Body of pancreas (tissue), 4 donors: ENCODE measurements at regions not wholly inside any gene's neighbourhood (a gene's known extent, or its start where the extent isn't known, plus 50 kb on each side); places are given as distances from the start of the nearest gene placed in this dataset.

ENCODE experiments used
- ATAC-seq: fragments of 150-250 bp; one replicate; pipeline ENCODE4 v1.9.1; 2016
- DNase-seq, 4 donors: peaks; one replicate each; pipeline ENCODE4 v3.0.0-alpha.2; 2019
- H3K27ac ChIP-seq, 4 donors: fragments of 200-600 bp; sonication (generic); 1 replicate in 3 of 4; 2 replicates in 1 of 4; pipeline versions ENCODE4 v1.5.1 to v1.6.1; 2016 to 2019; ENCODE audit warnings: mild to moderate bottlenecking in 1 of 4, mixed read lengths in 1 of 4, moderate library complexity in 1 of 4
- H3K27me3 ChIP-seq, 2 donors: fragments of 200-600 bp; sonication (generic); one replicate each; pipeline ENCODE4 v1.6.0; 2016; ENCODE audit warnings: mild to moderate bottlenecking in 1 of 2
- H3K36me3 ChIP-seq, 2 donors: fragments of 200-600 bp; sonication (generic); replicated peaks in 1 of 2; 2 replicates each; pipeline ENCODE4 v1.5.1; 2016; ENCODE audit warnings: low read depth in 2 of 2; ENCODE audit not compliant: insufficient read depth in 1 of 2
- H3K4me1 ChIP-seq: fragments of 200-600 bp; sonication (generic); one replicate; pipeline ENCODE4 v1.6.0; 2016
- H3K4me3 ChIP-seq, 2 donors: fragments of 200-600 bp; sonication (generic); 1 replicate in 1 of 2; 2 replicates in 1 of 2; pipeline ENCODE4 v1.5.1; 2016 to 2019
- H3K9me3 ChIP-seq, 3 donors: fragments of 200-600 bp; sonication (generic); 1 replicate in 2 of 3; 2 replicates in 1 of 3; pipeline ENCODE4 v1.5.1; 2016
- POLR2A ChIP-seq, 3 donors: fragments of 450-650 bp; IDR thresholded peaks; one replicate each; pipeline ENCODE4 v1.6.1; 2016; ENCODE audit warnings: antibody characterized with exemption in 3 of 3, mild to moderate bottlenecking in 2 of 3
- WGBS, 2 donors: methylation state at CpG; one replicate each; pipeline ENCODE4 v1.1.5; 2017; 5-methylcytosine and 5-hydroxymethylcytosine counted together
- intact Hi-C: fragments of 100-400 bp; cut with DNase I; formaldehyde crosslinking; loops from one replicate; pipeline ENCODE4 v1.15.1; 2023
- TF ChIP-seq, protein P1 (sequence below), 7 experiments: fragments of 450-650 bp in 4 of 7; fragments of 200-600 bp in 3 of 7; sonication (generic) in 3 of 7; IDR thresholded peaks; one replicate each; pipeline ENCODE4 v1.5.1; 2016 to 2019; ENCODE audit warnings: antibody characterized with exemption in 7 of 7

DNA sequence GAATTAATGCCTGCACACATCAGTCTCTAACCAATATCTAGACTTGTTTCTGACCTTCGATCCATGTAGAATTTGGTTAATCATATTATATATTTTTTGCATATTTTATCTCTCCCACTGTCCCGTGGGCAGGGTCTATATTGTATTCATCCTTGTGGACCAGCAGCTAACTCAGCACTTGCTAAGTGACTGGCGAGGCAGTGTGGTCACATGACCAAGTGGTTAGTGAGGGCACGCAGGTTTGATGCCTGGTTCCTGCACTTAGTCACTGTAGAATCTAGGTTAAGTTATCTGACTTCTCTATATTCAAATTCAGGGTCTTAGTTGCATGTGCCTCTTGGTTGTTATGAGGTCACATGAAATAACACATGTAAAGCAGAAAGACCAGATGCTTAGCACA, 120.5 kb downstream of the UBE2U start:
- TF ChIP-seq, protein P1, sequence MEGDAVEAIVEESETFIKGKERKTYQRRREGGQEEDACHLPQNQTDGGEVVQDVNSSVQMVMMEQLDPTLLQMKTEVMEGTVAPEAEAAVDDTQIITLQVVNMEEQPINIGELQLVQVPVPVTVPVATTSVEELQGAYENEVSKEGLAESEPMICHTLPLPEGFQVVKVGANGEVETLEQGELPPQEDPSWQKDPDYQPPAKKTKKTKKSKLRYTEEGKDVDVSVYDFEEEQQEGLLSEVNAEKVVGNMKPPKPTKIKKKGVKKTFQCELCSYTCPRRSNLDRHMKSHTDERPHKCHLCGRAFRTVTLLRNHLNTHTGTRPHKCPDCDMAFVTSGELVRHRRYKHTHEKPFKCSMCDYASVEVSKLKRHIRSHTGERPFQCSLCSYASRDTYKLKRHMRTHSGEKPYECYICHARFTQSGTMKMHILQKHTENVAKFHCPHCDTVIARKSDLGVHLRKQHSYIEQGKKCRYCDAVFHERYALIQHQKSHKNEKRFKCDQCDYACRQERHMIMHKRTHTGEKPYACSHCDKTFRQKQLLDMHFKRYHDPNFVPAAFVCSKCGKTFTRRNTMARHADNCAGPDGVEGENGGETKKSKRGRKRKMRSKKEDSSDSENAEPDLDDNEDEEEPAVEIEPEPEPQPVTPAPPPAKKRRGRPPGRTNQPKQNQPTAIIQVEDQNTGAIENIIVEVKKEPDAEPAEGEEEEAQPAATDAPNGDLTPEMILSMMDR (IDR thresholded peaks at IDR 0.05), result no peak
- TF ChIP-seq POLR2A (IDR thresholded peaks at IDR 0.05), result no peak
- H3K4me3 ChIP-seq, result no peak overlapping the region
- DNase-seq, result no peak
- WGBS, 2 donors, result 70 to 72% methylated on average over 4 of the region's 4 CpGs
- H3K9me3 ChIP-seq, result no peaks in the 10 kb centered on the region
- no peaks in the 10 kb centered on the region for H3K4me1 ChIP-seq
- H3K36me3 ChIP-seq, result no peaks in the 10 kb centered on the region
- no peaks in the 10 kb centered on the region for H3K27me3 ChIP-seq
- H3K27ac ChIP-seq, result no peak overlapping the region
- intact Hi-C loops, result no loop called here
- ATAC-seq, result no peak

DNA sequence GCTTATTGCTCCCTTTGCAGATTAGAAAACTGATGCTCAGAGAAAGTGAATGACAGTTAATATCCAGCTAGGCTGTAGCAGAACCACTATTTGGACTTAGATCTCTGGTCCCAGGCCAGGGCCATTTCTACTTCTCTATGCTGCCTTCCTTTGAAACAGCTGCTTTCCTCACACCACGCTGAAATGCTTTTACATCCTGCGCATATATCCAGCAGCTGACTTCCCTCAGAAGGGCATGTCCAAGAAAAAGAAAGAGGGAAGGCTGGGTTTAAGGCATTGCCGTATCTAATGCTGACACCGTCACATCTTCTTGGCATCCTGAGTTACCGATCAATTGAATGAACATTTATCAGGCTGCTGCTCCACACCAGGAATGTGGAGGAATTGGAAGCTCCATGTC, 122.4 kb downstream of the UBE2U start:
- ATAC-seq (no peak), DNase-seq (no peak)
- Histone ChIP-seq H3K4me3 (no peak overlapping the region), H3K27ac (no peak overlapping the region), H3K9me3 (no peaks in the 10 kb centered on the region), H3K36me3 (no peaks in the 10 kb centered on the region), H3K27me3 (no peaks in the 10 kb centered on the region), H3K4me1 (no peaks in the 10 kb centered on the region)
- WGBS, 2 donors, result 90% methylated on average over 5 of the region's 5 CpGs
- intact Hi-C loops, result no loop called here
- TF ChIP-seq POLR2A (IDR thresholded peaks at IDR 0.05), result no peak
- TF ChIP-seq, protein P1 (IDR thresholded peaks at IDR 0.05), result no peak

DNA sequence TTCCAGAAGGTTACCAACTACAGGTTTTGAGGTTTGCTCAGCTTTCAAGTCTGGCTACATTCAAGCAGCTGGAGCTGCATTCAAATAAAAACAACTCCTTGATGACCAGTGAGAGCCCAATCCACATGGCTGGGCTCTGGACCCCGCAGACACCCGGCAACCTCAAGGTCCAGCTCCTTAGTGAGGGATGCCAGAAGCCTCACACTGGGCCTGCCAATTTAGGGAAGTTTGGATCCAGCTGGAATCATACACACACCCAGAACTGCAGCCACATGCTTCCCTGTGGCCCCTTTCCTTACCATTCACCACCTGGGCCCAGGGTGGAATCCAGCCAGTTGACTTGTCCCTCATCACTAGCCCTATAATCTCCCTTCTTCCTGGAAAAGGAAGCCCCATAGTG, 123.7 kb downstream of the UBE2U start:
- whole genome bisulfite sequencing, 2 donors, result 57 to 100% methylated on average over 2 of the region's 2 CpGs
- ATAC-seq (no peak), DNase-seq (no peak)
- Histone ChIP-seq H3K27me3 (no peaks in the 10 kb centered on the region), H3K9me3 (no peaks in the 10 kb centered on the region), H3K36me3 (no peaks in the 10 kb centered on the region), H3K4me3 (no peak overlapping the region), H3K27ac (no peak overlapping the region), H3K4me1 (no peaks in the 10 kb centered on the region)
- intact Hi-C loops, result no loop called here
- TF ChIP-seq, protein P1 (IDR thresholded peaks at IDR 0.05), result no peak
- no peak for TF ChIP-seq POLR2A (IDR thresholded peaks at IDR 0.05)

DNA sequence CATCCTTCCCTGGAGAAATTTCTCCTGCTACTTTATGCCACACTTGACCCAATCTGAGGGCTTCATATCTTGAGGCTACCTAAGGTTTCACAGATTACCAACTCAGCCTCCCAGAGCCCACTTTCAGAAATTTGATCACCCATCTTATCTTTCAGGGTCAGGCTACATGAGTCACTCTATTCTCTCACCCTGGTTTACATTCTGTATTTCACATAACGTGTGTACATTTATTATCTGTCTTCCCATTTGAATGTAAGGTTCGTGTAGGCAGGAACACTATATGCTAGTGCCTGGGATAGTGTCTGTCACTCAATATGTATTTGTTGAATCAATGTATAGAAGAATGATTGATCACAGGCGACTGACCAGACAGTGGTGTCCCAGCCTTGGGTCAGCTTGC, 124.8 kb downstream of the UBE2U start:
- Histone ChIP-seq H3K27me3 (no peaks in the 10 kb centered on the region), H3K27ac (no peak overlapping the region), H3K36me3 (no peaks in the 10 kb centered on the region), H3K9me3 (no peaks in the 10 kb centered on the region), H3K4me3 (no peak overlapping the region), H3K4me1 (no peaks in the 10 kb centered on the region)
- 62 to 73% methylated on average over 3 of the region's 3 CpGs for WGBS, 2 donors
- no peak for DNase-seq
- intact Hi-C loops, result no loop called here
- ATAC-seq, result no peak
- no peak for TF ChIP-seq POLR2A (IDR thresholded peaks at IDR 0.05)
- TF ChIP-seq, protein P1 (IDR thresholded peaks at IDR 0.05), result no peak

DNA sequence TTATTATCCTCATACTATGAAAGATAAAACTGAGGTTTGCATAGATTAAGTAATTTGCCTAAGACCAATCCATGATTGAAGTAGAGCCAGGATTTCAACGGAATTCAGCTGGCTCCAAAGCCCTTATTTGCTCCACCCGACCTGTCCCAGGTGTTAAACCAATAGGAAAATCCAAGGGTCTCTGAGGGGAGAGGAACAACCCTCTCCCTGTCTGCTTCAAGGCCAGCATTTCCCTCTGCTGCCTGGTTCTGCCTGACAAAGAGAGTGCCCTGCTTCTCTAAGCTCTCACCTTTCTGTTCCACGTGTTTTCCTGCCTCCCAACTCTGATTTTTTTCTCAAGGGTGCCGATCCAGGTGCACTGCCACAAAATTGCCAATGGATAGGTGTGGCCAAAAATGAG, 127.4 kb downstream of the UBE2U start:
- intact Hi-C loops, result no loop called here
- 22 to 28% methylated on average over 4 of the region's 4 CpGs for WGBS, 2 donors
- DNase-seq, result no peak

More for the DNA sequence above, 127.4 kb downstream of the UBE2U start:
- no peak for TF ChIP-seq POLR2A (IDR thresholded peaks at IDR 0.05)
- TF ChIP-seq, protein P1 (IDR thresholded peaks at IDR 0.05), result no peak
- H3K4me3 ChIP-seq, result no peak overlapping the region
- no peaks in the 10 kb centered on the region for H3K27me3 ChIP-seq
- no peaks in the 10 kb centered on the region for H3K4me1 ChIP-seq
- ATAC-seq, result no peak
- no peaks in the 10 kb centered on the region for H3K36me3 ChIP-seq
- H3K9me3 ChIP-seq, result no peaks in the 10 kb centered on the region
- no peak overlapping the region for H3K27ac ChIP-seq
